ENCODE measurements at regions not wholly inside any gene's neighbourhood (a gene's known extent, or its start where the extent isn't known, plus 50 kb on each side); places are given as distances from the start of the nearest gene placed in this dataset.
A peak's percentile ranks its signal among the peaks of the same experiment; 100 is the strongest.
"Not testable (repeated sequence)": the region's sequence is repeated elsewhere in the genome, so short reads cannot be mapped to it uniquely, and the experiment has no call there.

GRCh38 chrX:97858592-97858991 is 974.9 kb downstream of the RPA4 start:
- no peak overlapping the region for H3K4me3 ChIP-seq (ENCODE audit: low read length)
- H3K4me1 ChIP-seq (ENCODE audit: control insufficient read depth, insufficient read depth, low read length): no peaks in the 10 kb centered on the region
- H3K9ac ChIP-seq (ENCODE audit: low read length): no peak overlapping the region
- H3K9me3 ChIP-seq (ENCODE audit: control insufficient read depth, low read length): no peaks in the 10 kb centered on the region
- peaks cover 9% of the 10 kb centered on the region for H3K27me3 ChIP-seq (replicated peaks; ENCODE audit: control insufficient read depth, insufficient read depth, low read length)
- no peak for DNase-seq (ENCODE audit: low read depth)
- H3K36me3 ChIP-seq (ENCODE audit: control insufficient read depth, insufficient read depth, low read length, severe bottlenecking): no peaks in the 10 kb centered on the region

GRCh38 chrX:97860226-97860625 is 976.5 kb downstream of the RPA4 start:
- no peaks in the 10 kb centered on the region for H3K9me3 ChIP-seq (ENCODE audit: control insufficient read depth, low read length)
- no peaks in the 10 kb centered on the region for H3K36me3 ChIP-seq (ENCODE audit: control insufficient read depth, insufficient read depth, low read length, severe bottlenecking)
- DNase-seq (ENCODE audit: low read depth): no peak
- H3K27me3 ChIP-seq (replicated peaks; ENCODE audit: control insufficient read depth, insufficient read depth, low read length): peaks cover 11% of the 10 kb centered on the region
- H3K4me3 ChIP-seq (ENCODE audit: low read length): no peak overlapping the region
- no peak overlapping the region for H3K9ac ChIP-seq (ENCODE audit: low read length)
- no peaks in the 10 kb centered on the region for H3K4me1 ChIP-seq (ENCODE audit: control insufficient read depth, insufficient read depth, low read length)

- DNase-seq (ENCODE audit: low read depth): no peak
- no peak overlapping the region for H3K4me3 ChIP-seq (ENCODE audit: low read length)
- no peaks in the 10 kb centered on the region for H3K4me1 ChIP-seq (ENCODE audit: control insufficient read depth, insufficient read depth, low read length)
- H3K36me3 ChIP-seq (ENCODE audit: control insufficient read depth, insufficient read depth, low read length, severe bottlenecking): no peaks in the 10 kb centered on the region
- H3K9ac ChIP-seq (ENCODE audit: low read length): no peak overlapping the region
- peaks cover 9% of the 10 kb centered on the region for H3K27me3 ChIP-seq (replicated peaks; ENCODE audit: control insufficient read depth, insufficient read depth, low read length)
- no peaks in the 10 kb centered on the region for H3K9me3 ChIP-seq (ENCODE audit: control insufficient read depth, low read length)
These were observed 979.6 kb downstream of the RPA4 start for GRCh38 chrX:97863261-97863660.

GRCh38 chrX:97867266-97867665 is 983.6 kb downstream of the RPA4 start:
- DNase-seq (ENCODE audit: low read depth): no peak
- peaks cover 19% of the 10 kb centered on the region for H3K27me3 ChIP-seq (replicated peaks; ENCODE audit: control insufficient read depth, insufficient read depth, low read length)
- H3K9me3 ChIP-seq (ENCODE audit: control insufficient read depth, low read length): peaks cover 3% of the 10 kb centered on the region
- no peak overlapping the region for H3K9ac ChIP-seq (ENCODE audit: low read length)
- H3K4me1 ChIP-seq (ENCODE audit: control insufficient read depth, insufficient read depth, low read length): no peaks in the 10 kb centered on the region
- H3K4me3 ChIP-seq (ENCODE audit: low read length): no peak overlapping the region
- no peaks in the 10 kb centered on the region for H3K36me3 ChIP-seq (ENCODE audit: control insufficient read depth, insufficient read depth, low read length, severe bottlenecking)

GRCh38 chrX:97876697-97877407 is 993.1 kb downstream of the RPA4 start:
- no peaks in the 10 kb centered on the region for H3K4me1 ChIP-seq (ENCODE audit: control insufficient read depth, insufficient read depth, low read length)
- no peak overlapping the region for H3K9ac ChIP-seq (ENCODE audit: low read length)
- H3K9me3 ChIP-seq (ENCODE audit: control insufficient read depth, low read length): no peaks in the 10 kb centered on the region
- H3K4me3 ChIP-seq (ENCODE audit: low read length): no peak overlapping the region
- peak; percentile 32 for DNase-seq (ENCODE audit: low read depth)
- peaks cover 9% of the 10 kb centered on the region for H3K27me3 ChIP-seq (replicated peaks; ENCODE audit: control insufficient read depth, insufficient read depth, low read length)
- H3K36me3 ChIP-seq (ENCODE audit: control insufficient read depth, insufficient read depth, low read length, severe bottlenecking): no peaks in the 10 kb centered on the region

GRCh38 chrX:97882306-97882705 is 998.6 kb downstream of the RPA4 start:
- no peaks in the 10 kb centered on the region for H3K4me1 ChIP-seq (ENCODE audit: control insufficient read depth, insufficient read depth, low read length)
- no peaks in the 10 kb centered on the region for H3K9me3 ChIP-seq (ENCODE audit: control insufficient read depth, low read length)
- no peak overlapping the region for H3K4me3 ChIP-seq (ENCODE audit: low read length)
- H3K9ac ChIP-seq (ENCODE audit: low read length): no peak overlapping the region
- no peaks in the 10 kb centered on the region for H3K36me3 ChIP-seq (ENCODE audit: control insufficient read depth, insufficient read depth, low read length, severe bottlenecking)
- H3K27me3 ChIP-seq (replicated peaks; ENCODE audit: control insufficient read depth, insufficient read depth, low read length): no peaks in the 10 kb centered on the region
- no peak for DNase-seq (ENCODE audit: low read depth)

- peaks cover under 1% of the 10 kb centered on the region for H3K27me3 ChIP-seq (replicated peaks; ENCODE audit: control insufficient read depth, insufficient read depth, low read length)
- no peaks in the 10 kb centered on the region for H3K36me3 ChIP-seq (ENCODE audit: control insufficient read depth, insufficient read depth, low read length, severe bottlenecking)
- no peak overlapping the region for H3K9ac ChIP-seq (ENCODE audit: low read length)
- no peaks in the 10 kb centered on the region for H3K4me1 ChIP-seq (ENCODE audit: control insufficient read depth, insufficient read depth, low read length)
- peak; percentile 34 for DNase-seq (ENCODE audit: low read depth)
- H3K9me3 ChIP-seq (ENCODE audit: control insufficient read depth, low read length): peaks cover 4% of the 10 kb centered on the region
- no peak overlapping the region for H3K4me3 ChIP-seq (ENCODE audit: low read length)
These were observed 1012.0 kb downstream of the RPA4 start for GRCh38 chrX:97895751-97896150.

GRCh38 chrX:97897998-97898397 is 1014.3 kb downstream of the RPA4 start:
- Histone ChIP-seq H3K4me3 (ENCODE audit: low read length) (no peak overlapping the region), H3K9ac (ENCODE audit: low read length) (no peak overlapping the region)

GRCh38 chrX:97898798-97899197 is 1015.1 kb downstream of the RPA4 start:
- no peaks in the 10 kb centered on the region for H3K9me3 ChIP-seq (ENCODE audit: control insufficient read depth, low read length)
- H3K27me3 ChIP-seq (replicated peaks; ENCODE audit: control insufficient read depth, insufficient read depth, low read length): peaks cover 6% of the 10 kb centered on the region
- no peaks in the 10 kb centered on the region for H3K36me3 ChIP-seq (ENCODE audit: control insufficient read depth, insufficient read depth, low read length, severe bottlenecking)
- H3K9ac ChIP-seq (ENCODE audit: low read length): no peak overlapping the region
- no peak overlapping the region for H3K4me3 ChIP-seq (ENCODE audit: low read length)
- no peaks in the 10 kb centered on the region for H3K4me1 ChIP-seq (ENCODE audit: control insufficient read depth, insufficient read depth, low read length)
- peak; percentile 34 for DNase-seq (ENCODE audit: low read depth)

More at GRCh38 chrX:97897998-97898397, 1014.3 kb downstream of the RPA4 start:
- H3K9me3 ChIP-seq (ENCODE audit: control insufficient read depth, low read length): no peaks in the 10 kb centered on the region
- DNase-seq (ENCODE audit: low read depth): no peak
- H3K4me1 ChIP-seq (ENCODE audit: control insufficient read depth, insufficient read depth, low read length): no peaks in the 10 kb centered on the region
- no peaks in the 10 kb centered on the region for H3K36me3 ChIP-seq (ENCODE audit: control insufficient read depth, insufficient read depth, low read length, severe bottlenecking)
- H3K27me3 ChIP-seq (replicated peaks; ENCODE audit: control insufficient read depth, insufficient read depth, low read length): peaks cover 6% of the 10 kb centered on the region

- no peaks in the 10 kb centered on the region for H3K36me3 ChIP-seq (ENCODE audit: control insufficient read depth, insufficient read depth, low read length, severe bottlenecking)
- no peak for DNase-seq (ENCODE audit: low read depth)
- peaks cover 25% of the 10 kb centered on the region for H3K9me3 ChIP-seq (ENCODE audit: control insufficient read depth, low read length)
- no peak overlapping the region for H3K9ac ChIP-seq (ENCODE audit: low read length)
- no peaks in the 10 kb centered on the region for H3K4me1 ChIP-seq (ENCODE audit: control insufficient read depth, insufficient read depth, low read length)
- H3K27me3 ChIP-seq (replicated peaks; ENCODE audit: control insufficient read depth, insufficient read depth, low read length): peaks cover 3% of the 10 kb centered on the region
- no peak overlapping the region for H3K4me3 ChIP-seq (ENCODE audit: low read length)
These were observed 1024.1 kb downstream of the RPA4 start for GRCh38 chrX:97907791-97908190.

GRCh38 chrX:97909245-97909644 is 1025.5 kb downstream of the RPA4 start:
- Histone ChIP-seq H3K9ac (ENCODE audit: low read length) (no peak overlapping the region), H3K4me1 (ENCODE audit: control insufficient read depth, insufficient read depth, low read length) (no peaks in the 10 kb centered on the region), H3K9me3 (ENCODE audit: control insufficient read depth, low read length) (peaks cover 26% of the 10 kb centered on the region), H3K27me3 (replicated peaks; ENCODE audit: control insufficient read depth, insufficient read depth, low read length) (peaks cover 3% of the 10 kb centered on the region), H3K4me3 (ENCODE audit: low read length) (no peak overlapping the region), H3K36me3 (ENCODE audit: control insufficient read depth, insufficient read depth, low read length, severe bottlenecking) (no peaks in the 10 kb centered on the region)
- no peak for DNase-seq (ENCODE audit: low read depth)

- not testable (repeated sequence) for H3K4me3 ChIP-seq (ENCODE audit: low read length); H3K4me1 ChIP-seq (ENCODE audit: control insufficient read depth, insufficient read depth, low read length); DNase-seq (ENCODE audit: low read depth); H3K9ac ChIP-seq (ENCODE audit: low read length); H3K27me3 ChIP-seq (replicated peaks; ENCODE audit: control insufficient read depth, insufficient read depth, low read length); H3K36me3 ChIP-seq (ENCODE audit: control insufficient read depth, insufficient read depth, low read length, severe bottlenecking)
- H3K9me3 ChIP-seq (ENCODE audit: control insufficient read depth, low read length): peaks cover 28% of the 10 kb centered on the region
These were observed 1031.7 kb downstream of the RPA4 start for GRCh38 chrX:97915390-97915789.

Measured in adipocyte (in vitro differentiated cells).